GM12891 (cell line): ENCODE measurements at regions not wholly inside any gene's neighbourhood (a gene's known extent, or its start where the extent isn't known, plus 50 kb on each side); places are given as distances from the start of the nearest gene placed in this dataset.

Experiments used
- DNase-seq: peaks from one replicate; pipeline ENCODE4 v3.0.0; 2011; ENCODE audit warnings: low spot score; ENCODE audit not compliant: insufficient read length
- FAIRE-seq: peaks from 2 replicates; lab custom pipeline; 2011; peaks lifted over from hg19 to GRCh38; lab: Jason Lieb, UNC
- PAX5 ChIP-seq: IDR thresholded peaks from 2 replicates; pipeline ENCODE4 v1.6.1; 2011; ENCODE audit warnings: low read length, moderate library complexity, mild to moderate bottlenecking; ENCODE audit not compliant: insufficient read depth, severe bottlenecking
- POLR2A ChIP-seq: IDR thresholded peaks from 2 replicates; pipeline ENCODE4 v1.6.1; 2011; ENCODE audit warnings: low read depth, low read length, control low read depth
- POLR2AphosphoS5 ChIP-seq: IDR thresholded peaks from 2 replicates; pipeline ENCODE4 v1.6.1; 2011; ENCODE audit warnings: low read depth, low read length, control low read depth
- POU2F2 ChIP-seq: IDR thresholded peaks from 2 replicates; pipeline ENCODE4 v1.6.1; 2011; ENCODE audit warnings: low read depth, mild to moderate bottlenecking, control low read depth, low read length, moderate library complexity
- SPI1 ChIP-seq: IDR thresholded peaks from 2 replicates; pipeline ENCODE4 v1.6.1; 2011; ENCODE audit warnings: low read depth, low read length, control low read depth
- TAF1 ChIP-seq: IDR thresholded peaks from 2 replicates; pipeline ENCODE4 v1.6.1; 2011; ENCODE audit warnings: low read depth, low read length, control low read depth

DNA sequence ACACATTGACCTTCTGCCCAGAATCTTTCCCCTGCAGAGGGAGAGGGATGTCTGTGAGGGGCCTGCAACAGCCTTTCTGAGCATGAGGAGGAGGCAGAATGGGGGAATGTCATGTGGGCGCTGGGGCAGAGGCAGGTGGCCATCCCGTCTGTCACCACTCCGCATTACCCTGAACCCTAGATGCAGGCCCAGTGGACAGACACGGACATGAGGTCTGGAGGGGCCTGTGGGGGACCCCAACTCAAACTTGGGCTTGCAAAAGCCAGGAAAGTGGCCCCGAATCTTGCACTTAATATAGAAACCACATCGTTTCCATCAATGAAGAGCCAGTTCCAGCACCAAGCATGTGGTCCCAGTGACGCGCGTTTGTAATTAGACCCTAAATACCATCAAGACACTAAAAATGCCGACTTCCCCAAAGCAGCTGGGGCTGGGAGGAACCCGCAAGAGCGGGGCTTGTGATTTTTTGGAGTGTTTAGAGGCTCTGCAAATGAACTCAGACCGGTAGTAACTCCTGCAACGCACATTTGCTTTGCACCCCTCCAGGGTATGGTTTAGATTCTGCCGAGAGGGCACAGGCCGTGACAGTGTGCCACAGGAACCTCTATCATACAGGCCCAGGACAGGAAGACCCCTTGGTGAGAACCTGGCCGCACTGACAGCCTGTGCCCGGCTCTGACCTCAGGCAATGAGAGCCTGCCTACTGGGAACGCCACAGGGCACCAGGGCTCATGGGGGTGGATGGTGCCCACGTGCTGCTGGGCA, 109.3 kb downstream of the CTTN start:
- DNase-seq: no peak
- no peak for FAIRE-seq
- TF ChIP-seq POU2F2 (no peak), PAX5 (no peak), POLR2A (no peak), POLR2AphosphoS5 (no peak), TAF1 (no peak), SPI1 (no peak)

DNA sequence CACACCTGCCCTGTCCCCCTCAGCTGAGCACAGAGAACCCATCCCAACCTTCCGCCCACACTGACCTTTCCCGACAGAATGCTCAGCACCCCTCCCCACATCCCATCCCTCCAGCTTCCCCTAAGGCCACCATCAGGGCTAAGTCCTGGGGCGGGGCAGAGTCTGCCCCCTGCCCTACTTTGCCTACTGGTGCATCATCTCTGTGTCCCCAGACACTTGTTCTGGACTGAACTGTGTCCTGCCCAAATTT, 109.8 kb downstream of the CTTN start:
- no peak for FAIRE-seq
- TF ChIP-seq POLR2AphosphoS5 (no peak), POLR2A (no peak), POU2F2 (no peak), SPI1 (no peak), TAF1 (no peak)
- DNase-seq: no peak

DNA sequence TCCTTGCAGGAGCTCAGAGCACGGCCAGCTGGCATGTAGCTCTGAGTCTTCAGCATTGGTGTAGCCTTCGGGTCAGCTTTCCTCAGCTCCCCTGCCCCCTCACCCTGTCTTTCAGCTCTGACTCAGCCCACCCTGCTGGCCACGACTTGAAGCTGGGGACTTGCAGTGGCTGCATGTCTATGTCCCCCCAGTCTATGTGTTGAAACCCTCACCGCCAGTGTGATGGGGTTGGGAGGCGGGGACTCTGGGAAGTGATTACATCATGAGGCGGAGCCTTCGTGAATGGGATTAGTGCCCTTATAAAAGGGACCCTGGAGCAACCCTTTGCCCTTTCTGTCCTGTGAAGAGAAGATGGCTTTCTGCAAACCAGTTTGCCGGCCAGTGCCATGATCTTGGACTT, 111.1 kb downstream of the CTTN start:
- FAIRE-seq (no peak), DNase-seq (no peak)
- no peak for TF ChIP-seq PAX5
- no peak for TF ChIP-seq POLR2AphosphoS5
- TF ChIP-seq POU2F2: no peak
- no peak for TF ChIP-seq TAF1
- TF ChIP-seq POLR2A: no peak
- no peak for TF ChIP-seq SPI1

DNA sequence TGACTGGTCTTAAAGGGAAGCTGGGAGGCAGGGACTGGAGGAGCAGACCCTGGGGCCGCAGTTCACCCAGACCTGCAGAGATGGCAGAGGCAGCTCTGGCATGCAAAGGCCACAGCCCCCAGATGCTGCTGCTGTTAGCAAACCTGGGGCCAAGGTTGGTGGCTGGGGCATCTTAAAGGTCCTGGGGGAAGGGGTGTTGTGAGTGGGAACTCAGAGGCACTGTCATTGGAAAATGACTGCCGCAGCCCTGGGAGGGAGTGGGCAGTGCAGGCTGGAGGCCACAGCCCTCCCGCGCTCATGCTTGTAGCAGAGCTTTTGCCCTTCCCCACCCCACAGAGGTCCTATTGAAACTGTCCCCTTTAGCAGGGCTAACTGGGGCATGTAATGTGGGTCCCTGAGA, 111.8 kb downstream of the CTTN start:
- FAIRE-seq (no peak), DNase-seq (no peak)
- no peak for TF ChIP-seq POU2F2
- no peak for TF ChIP-seq POLR2A
- TF ChIP-seq TAF1: no peak

DNA sequence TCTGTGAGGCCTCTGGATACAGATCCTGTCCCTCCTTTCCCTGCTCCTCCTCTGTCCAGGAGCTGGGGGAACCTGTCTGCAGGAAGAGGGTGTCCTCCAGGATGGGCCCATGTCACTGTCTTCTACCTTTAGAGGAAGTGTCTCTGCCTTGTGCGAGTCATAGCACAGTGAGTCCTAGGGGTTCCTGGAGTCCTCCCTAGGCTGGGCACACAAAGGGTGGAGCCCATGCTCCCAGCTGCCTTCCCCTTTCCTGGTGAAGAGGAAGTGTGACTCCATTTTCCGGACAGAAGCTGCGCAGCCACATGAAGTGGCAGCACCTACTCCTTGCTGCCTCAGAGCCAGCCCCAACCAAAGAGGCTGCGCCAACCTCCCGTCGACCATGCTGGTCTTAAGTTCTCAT, 112.2 kb downstream of the CTTN start:
- no peak for TF ChIP-seq SPI1
- TF ChIP-seq POU2F2: no peak
- no peak for TF ChIP-seq POLR2A
- no peak for TF ChIP-seq POLR2AphosphoS5
- TF ChIP-seq PAX5: no peak
- no peak for DNase-seq
- FAIRE-seq: no peak

DNA sequence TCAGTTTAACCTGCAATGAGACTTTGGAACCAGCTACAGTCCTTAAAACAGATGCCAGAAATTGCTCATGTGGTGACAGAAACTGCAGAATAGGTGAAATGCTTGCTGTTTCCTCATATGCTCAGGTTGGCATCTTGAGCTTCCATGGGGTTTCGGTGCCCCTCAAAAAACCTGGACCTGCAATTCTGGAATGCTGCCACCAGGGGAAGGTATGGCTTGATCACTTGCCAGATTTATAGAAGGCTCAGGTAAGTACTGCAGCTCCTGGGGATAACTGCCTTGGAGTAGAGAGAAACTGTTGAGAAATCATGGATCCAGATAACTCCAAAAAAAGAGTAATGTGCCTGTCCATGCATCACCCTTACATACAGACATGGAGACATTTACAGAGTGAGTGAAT, 113.0 kb downstream of the CTTN start:
- no peak for FAIRE-seq
- no peak for TF ChIP-seq TAF1
- DNase-seq: no peak

DNA sequence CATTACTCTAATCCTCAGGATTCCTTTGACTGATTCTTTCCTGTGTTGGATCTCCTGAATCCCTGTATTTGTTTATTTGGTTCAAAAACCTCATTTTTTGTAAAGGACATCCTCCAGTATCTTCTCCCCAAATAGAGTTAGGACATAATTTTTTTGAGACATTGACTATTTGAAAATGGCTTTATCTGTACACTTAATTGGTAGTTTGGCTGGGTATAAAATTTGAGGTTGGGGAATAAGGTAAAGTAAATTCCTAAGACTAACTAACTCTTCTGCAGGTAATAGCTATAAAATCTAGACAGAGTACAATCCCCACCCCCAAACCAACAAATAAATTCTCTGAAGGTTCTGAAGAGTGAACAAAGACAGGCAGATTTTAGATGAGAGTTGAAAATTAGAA, 114.4 kb downstream of the CTTN start:
- FAIRE-seq (no peak), DNase-seq (no peak)
- TF ChIP-seq POU2F2: no peak
- no peak for TF ChIP-seq POLR2A
- TF ChIP-seq PAX5: no peak
- TF ChIP-seq SPI1: no peak
- no peak for TF ChIP-seq POLR2AphosphoS5
- TF ChIP-seq TAF1: no peak

DNA sequence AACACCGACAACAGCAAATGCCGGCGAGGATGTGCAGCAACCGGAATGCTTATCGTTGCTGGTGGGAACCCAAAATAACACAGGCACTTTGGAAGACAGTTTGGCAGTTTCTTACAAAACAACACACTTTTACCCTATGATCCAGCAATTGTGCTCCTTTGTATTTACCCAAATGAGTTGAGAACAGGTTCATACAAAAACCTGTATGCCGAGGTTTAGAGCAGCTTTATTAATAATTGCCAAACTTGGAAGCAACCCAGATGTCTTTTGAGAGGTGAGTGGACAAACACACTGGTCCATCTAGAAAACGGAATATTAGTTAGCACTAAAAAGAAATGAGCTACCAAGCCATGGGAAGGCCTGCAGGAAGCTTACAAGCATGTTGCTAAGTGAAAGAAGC, 118.9 kb downstream of the CTTN start:
- DNase-seq: no peak
- TF ChIP-seq SPI1 (no peak), POLR2A (no peak), POU2F2 (no peak), POLR2AphosphoS5 (no peak)
- FAIRE-seq: no peak

DNA sequence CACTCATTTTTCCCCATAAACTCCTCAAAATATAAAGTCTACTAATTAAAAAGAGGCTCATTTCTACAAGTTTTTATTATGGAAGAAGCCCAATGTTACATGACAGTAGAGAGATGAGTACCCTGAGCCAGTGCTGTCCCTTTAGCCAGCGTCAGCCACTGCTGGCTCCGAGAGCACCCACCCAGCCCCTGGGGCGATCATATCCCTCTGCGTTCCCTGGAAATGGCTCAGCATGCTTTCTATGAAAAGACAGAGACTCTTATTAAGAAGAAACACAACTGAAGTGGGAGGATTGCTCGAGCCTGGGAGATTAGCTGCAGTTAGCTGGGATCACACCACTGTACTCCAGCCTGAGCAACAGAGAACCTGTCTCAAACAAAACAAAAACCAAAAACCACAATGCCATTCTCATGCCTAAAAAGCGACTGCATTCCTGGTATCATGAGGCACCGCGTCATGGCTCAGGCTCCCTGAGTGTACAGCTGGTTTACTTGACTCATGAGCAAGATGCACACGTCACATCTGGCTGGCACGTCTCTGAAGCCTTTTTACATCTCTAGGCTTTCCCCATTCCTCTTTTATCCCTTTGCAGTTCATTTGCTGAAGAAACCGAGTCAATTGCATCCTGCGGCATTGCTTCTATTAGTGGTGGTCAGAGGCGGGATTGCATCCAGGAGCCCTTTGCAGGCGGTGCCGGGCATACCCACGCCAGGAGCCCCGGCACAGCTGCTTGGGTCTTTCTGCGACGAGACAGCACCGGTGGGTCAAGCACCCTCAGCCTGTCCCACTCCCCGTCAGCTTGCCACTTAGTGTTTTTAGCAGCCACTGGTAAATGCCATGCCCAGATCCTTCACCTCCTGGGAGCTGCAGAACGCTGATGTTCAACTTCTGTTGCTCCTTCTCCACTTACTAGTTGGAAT, 119.9 kb downstream of the CTTN start:
- FAIRE-seq: no peak
- no peak for DNase-seq
- TF ChIP-seq POLR2AphosphoS5 (no peak), POU2F2 (no peak), SPI1 (no peak), POLR2A (no peak), TAF1 (no peak), PAX5 (no peak)

DNA sequence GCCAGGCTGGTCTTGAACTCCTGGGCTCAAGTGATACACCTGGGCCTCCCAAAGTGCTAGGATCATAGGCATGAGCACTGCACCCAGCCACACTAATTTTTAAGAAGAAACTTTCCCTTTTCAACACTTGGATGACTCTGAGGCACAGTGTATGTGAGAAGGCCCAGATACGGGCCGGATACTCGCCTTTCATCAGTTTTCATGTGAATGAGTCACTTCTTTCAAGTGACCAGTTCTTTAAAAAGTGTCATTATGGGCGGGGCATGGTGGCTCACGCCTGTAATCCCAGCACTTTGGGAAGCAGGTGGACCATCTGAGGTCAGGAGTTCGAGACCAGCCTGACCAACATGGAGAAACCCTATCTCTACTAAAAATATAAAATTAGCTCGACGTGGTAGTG, 120.8 kb downstream of the CTTN start:
- no peak for DNase-seq

More for the DNA sequence above, 120.8 kb downstream of the CTTN start:
- no peak for FAIRE-seq
- no peak for TF ChIP-seq PAX5
- TF ChIP-seq POU2F2: no peak
- no peak for TF ChIP-seq POLR2A
- no peak for TF ChIP-seq SPI1
- no peak for TF ChIP-seq TAF1
- TF ChIP-seq POLR2AphosphoS5: no peak
